ENCODE measurements at regions not wholly inside any gene's neighbourhood (a gene's known extent, or its start where the extent isn't known, plus 50 kb on each side); places are given as distances from the start of the nearest gene placed in this dataset.
"Not testable (repeated sequence)": the region's sequence is repeated elsewhere in the genome, so short reads cannot be mapped to it uniquely, and the experiment has no call there.

DNA sequence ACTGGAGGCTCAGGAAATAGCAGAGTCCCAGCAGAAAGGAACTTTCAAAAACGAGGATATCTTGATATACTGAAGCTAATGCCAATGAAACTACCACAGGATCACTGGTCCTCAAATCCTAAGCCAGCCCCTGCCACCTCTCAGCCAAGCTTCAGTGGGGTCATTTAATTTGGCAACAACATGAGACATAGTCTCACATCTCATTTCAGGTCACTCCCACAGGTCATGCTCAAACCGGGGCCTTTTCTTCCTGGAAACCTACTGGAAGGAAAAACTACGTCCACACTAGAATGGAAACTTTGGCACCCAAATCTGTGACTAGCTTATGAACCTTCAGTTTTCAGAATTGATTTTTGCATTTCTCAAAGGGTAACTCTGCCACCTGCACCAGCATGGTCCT is 61.9 kb upstream of the CYP2D6 start:
- Mint-ChIP-seq H3K4me1 (ENCODE audit: low read depth in 2 of 2) (peaks cover 26 to 63% of the 10 kb centered on the region in 2 donors), H3K9me3 (no peaks in the 10 kb centered on the region), H3K27me3 (no peaks in the 10 kb centered on the region), H3K4me3 (no peak overlapping the region), H3K36me3 (ENCODE audit: insufficient read depth) (peaks cover 4% of the 10 kb centered on the region), H3K27ac (peak overlapping the region in 1 of 2 donors; percentile 64)
- ATAC-seq (replicated peaks) (no peak), DNase-seq (no peak)

DNA sequence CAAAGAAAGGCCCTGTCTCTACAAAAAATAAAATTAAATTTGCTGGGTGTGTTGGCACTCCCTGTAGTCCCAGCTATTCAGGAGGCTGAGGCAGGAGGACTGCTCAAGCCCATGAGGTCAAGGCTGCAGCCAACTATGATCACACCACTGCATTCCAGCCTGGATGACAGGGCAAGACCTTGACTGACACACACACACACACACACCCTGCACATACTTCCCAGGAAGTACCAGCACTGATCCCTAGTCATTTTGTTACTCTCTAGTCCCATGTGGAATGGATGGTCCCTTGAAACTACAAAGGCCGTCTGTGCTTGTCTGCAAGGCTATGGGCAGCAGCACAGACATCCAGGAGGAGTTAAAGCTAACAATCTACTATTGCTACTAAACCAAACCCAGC is 59.7 kb upstream of the CYP2D6 start:
- peak overlapping the region in 1 of 2 donors; percentile 12 for H3K27ac Mint-ChIP-seq
- H3K9me3 Mint-ChIP-seq: no peaks in the 10 kb centered on the region
- H3K36me3 Mint-ChIP-seq (ENCODE audit: insufficient read depth): peaks cover 10% of the 10 kb centered on the region
- peaks cover 31 to 66% of the 10 kb centered on the region in 2 donors for H3K4me1 Mint-ChIP-seq (ENCODE audit: low read depth in 2 of 2)
- ATAC-seq (replicated peaks): no peak
- H3K4me3 Mint-ChIP-seq: no peak overlapping the region
- DNase-seq: no peak
- H3K27me3 Mint-ChIP-seq: no peaks in the 10 kb centered on the region

DNA sequence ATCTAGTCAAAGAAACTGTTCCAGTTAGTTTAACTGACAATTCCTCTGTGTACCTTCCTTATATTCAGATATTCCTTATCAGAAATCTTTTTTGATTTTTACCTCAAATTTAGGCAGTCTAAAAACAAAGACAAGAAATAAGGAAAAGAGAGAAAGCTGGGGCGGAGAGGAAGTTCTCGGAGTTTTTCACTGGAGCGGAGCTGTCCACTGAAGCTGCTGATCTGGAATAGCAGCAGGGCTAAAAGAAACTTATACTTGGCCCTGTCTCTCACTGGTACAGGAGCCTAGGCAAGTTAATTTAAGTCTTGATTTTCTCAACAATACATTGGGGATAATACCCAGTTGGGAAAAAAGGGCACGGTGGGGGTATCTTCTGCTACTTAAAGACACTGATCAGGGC is 59.2 kb upstream of the CYP2D6 start:
- Mint-ChIP-seq H3K4me3 (no peak overlapping the region), H3K36me3 (ENCODE audit: insufficient read depth) (peaks cover 10% of the 10 kb centered on the region), H3K27me3 (no peaks in the 10 kb centered on the region), H3K9me3 (no peaks in the 10 kb centered on the region), H3K27ac (no peak overlapping the region), H3K4me1 (ENCODE audit: low read depth in 2 of 2) (peaks cover 31 to 60% of the 10 kb centered on the region in 2 donors)
- no peak for ATAC-seq (replicated peaks)
- no peak for DNase-seq

DNA sequence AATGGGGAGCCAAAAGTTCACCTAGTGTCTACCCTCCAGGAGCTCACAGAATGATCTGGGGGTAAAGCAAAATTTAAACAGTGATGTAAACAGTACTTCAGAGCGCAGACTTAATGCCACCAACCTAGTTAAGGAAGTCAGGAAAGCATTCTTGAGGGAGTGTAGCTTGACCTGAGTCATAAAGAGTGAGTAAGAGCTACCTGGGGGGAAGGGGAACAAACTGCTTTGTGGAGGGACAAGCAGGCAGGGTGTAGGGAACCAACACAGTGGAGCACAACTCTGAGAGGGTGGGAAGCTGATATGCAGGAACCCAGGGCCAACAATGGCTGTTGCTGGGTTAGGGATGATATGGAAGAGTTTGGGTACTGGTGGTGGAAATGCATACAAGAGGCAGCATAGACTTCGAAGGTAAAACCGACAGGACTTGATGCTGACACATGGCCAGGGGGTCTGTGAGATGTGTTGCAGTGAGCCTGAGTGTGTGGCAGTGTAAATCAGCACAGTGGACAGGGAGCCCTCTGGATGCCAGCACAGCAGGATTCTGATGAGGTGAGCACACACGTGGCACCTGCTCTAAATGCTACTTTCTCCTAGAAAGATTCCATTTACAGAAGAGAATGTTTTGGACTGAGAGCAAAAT is 58.3 kb upstream of the CYP2D6 start:
- H3K9me3 Mint-ChIP-seq: no peaks in the 10 kb centered on the region
- ATAC-seq (replicated peaks): no peak
- peak overlapping the region; percentile 24 to 33 for H3K27ac Mint-ChIP-seq
- H3K4me1 Mint-ChIP-seq (ENCODE audit: low read depth in 2 of 2): peaks cover 31 to 58% of the 10 kb centered on the region in 2 donors
- H3K36me3 Mint-ChIP-seq (ENCODE audit: insufficient read depth): peaks cover 10% of the 10 kb centered on the region
- no peak overlapping the region for H3K4me3 Mint-ChIP-seq
- H3K27me3 Mint-ChIP-seq: no peaks in the 10 kb centered on the region
- no peak for DNase-seq

DNA sequence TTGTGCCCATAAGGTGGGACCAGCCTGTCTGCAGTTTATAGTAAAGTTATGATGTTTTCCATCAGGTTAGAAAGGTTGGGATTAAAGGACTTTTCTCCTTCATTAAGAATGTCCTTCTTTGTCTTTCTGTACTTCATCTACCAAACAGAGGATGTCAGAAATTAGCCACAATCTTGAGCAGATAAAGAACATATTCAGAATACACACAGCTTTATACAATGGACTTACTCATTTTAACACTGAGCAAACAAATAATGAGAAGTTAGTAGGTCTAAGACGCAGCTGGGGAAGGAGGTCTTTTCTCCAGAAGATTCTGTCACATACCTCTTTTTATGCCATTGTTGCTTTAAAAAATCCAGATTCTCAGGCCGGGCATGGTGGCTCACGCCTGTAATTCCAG is 57.0 kb upstream of the CYP2D6 start:
- Mint-ChIP-seq H3K27ac (peak overlapping the region in 1 of 2 donors; percentile 23), H3K4me3 (no peak overlapping the region), H3K9me3 (no peaks in the 10 kb centered on the region), H3K36me3 (ENCODE audit: insufficient read depth) (peaks cover 14% of the 10 kb centered on the region), H3K27me3 (no peaks in the 10 kb centered on the region), H3K4me1 (ENCODE audit: low read depth in 2 of 2) (peaks cover 36 to 59% of the 10 kb centered on the region in 2 donors)
- no peak for ATAC-seq (replicated peaks)
- no peak for DNase-seq

DNA sequence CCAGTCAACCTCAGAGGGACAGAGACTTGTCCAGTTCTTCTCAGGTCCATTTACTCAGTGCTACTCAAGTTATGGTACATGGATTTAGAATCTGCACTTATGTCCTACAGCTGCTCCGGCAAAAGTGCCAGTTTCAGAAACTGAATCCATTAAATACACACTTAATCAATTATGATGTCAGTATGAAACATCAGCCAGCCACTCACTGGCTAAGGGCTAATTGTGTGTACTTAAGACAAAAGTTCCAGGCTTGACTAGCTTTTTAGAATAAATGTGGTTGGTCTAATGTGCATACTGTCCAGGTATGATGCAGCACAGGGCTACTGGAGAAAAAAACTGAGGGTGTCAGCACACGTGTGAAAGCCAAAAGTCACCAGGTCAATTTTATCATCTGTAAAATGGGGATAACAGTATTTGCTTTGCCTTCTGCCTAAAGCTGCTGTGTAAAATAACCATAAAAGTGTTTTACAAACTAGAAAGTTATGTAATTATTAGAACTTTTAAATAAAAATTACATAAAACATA is 55.4 kb upstream of the CYP2D6 start:
- ATAC-seq (replicated peaks): no peak
- DNase-seq: no peak
- Mint-ChIP-seq H3K36me3 (ENCODE audit: insufficient read depth) (peaks cover 14% of the 10 kb centered on the region), H3K9me3 (no peaks in the 10 kb centered on the region), H3K4me1 (ENCODE audit: low read depth in 2 of 2) (peaks cover 38 to 64% of the 10 kb centered on the region in 2 donors), H3K27ac (peak overlapping the region; percentile 23 to 46), H3K4me3 (no peak overlapping the region), H3K27me3 (no peaks in the 10 kb centered on the region)

DNA sequence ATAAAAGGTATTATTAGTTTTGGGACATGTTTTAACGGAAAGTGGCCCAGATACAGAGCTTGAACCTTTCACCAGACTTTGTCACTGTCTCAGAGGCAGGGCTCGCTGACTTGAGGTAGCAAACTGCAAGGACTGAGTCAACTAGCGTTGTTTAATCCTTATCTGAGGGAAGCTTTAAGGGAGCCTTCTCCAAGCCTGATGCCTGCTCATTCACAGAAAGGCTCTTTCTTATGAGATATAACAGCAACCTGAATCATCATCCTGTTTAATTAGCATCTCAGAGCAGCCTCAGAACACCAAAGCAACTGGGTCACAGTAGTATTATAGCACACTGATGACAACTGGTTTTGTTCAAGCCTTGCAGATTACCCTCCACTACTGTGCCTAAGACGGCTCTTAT is 54.2 kb upstream of the CYP2D6 start:
- DNase-seq (no peak), ATAC-seq (replicated peaks) (no peak)
- Mint-ChIP-seq H3K27ac (no peak overlapping the region), H3K4me3 (no peak overlapping the region), H3K27me3 (no peaks in the 10 kb centered on the region), H3K36me3 (ENCODE audit: insufficient read depth) (peaks cover 21% of the 10 kb centered on the region), H3K9me3 (no peaks in the 10 kb centered on the region), H3K4me1 (ENCODE audit: low read depth in 2 of 2) (peaks cover 50 to 68% of the 10 kb centered on the region in 2 donors)

DNA sequence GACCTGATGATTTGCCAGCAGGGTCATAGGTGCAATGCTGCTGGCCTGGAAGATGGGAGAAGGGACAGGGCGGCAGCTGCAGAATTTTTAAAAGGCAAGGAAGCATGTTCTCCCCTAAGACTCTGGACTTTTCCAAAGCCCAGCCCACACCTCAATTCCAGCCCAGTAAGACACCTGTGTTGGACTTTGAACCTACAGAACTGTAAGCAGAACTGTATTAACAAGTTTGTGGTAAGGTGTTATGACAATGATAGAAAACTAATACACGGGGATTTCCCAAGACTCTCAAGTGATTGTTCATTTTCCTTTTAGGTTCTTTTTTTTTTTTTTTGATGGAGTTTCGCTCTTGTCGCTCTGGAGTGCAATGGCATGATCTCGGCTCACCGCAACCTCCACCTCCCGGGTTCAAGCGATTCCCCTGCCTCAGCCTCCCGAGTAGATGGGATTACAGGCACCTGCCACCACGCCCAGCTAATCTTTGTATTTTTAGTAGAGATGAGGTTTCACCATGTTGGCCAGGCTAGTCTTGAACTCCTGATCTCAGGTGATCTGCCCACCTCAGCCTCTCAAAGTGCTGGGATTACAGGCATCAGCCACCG is 53.0 kb upstream of the CYP2D6 start:
- not testable (repeated sequence) for DNase-seq
- ATAC-seq (replicated peaks): peak; percentile 47

DNA sequence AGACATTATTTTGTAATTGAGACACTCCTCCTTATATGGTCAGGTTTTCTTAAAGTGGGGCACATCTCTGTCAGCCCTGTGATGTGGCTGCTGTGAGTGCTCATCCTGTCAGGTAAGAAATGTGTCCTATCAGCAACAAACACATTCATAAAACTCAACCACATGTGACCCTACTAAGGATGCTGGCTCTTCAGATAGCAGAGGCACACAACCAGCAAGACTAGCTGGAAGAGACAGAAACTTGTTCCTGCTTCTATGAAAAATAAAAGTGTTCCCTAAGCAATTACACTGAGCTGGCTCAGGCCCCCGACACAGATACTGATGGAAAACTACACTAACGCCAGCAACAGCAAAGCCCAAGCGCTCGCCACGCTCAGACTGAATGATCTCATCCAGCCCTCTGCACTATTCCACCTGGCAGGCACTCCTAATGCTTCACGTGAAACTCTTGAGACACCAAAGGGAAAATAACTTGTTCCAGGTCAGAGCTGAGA is 49.8 kb upstream of the CYP2D6 start:
- Mint-ChIP-seq H3K27ac (peak overlapping the region; percentile 89 to 92), H3K4me3 (peak overlapping the region; percentile 38 to 46), H3K4me1 (ENCODE audit: low read depth in 2 of 2) (peaks cover 43 to 61% of the 10 kb centered on the region in 2 donors), H3K27me3 (no peaks in the 10 kb centered on the region), H3K9me3 (no peaks in the 10 kb centered on the region), H3K36me3 (ENCODE audit: insufficient read depth) (peaks cover 32% of the 10 kb centered on the region)
- peak; percentile 99 for ATAC-seq (replicated peaks)
- peak; percentile 33 to 41 (median 35) for DNase-seq

More for the DNA sequence above, 53.0 kb upstream of the CYP2D6 start:
- not testable (repeated sequence) for H3K27me3 Mint-ChIP-seq, H3K9me3 Mint-ChIP-seq
- Mint-ChIP-seq H3K27ac (peak overlapping the region; percentile 89 to 92), H3K4me1 (ENCODE audit: low read depth in 2 of 2) (peaks cover 52 to 67% of the 10 kb centered on the region in 2 donors), H3K4me3 (peak overlapping the region in 1 of 2 donors; percentile 35), H3K36me3 (ENCODE audit: insufficient read depth) (peaks cover 33% of the 10 kb centered on the region)

All from effector memory CD8-positive, alpha-beta T cell (primary cell).